Nephron progenitor cell (in vitro differentiated cells): ENCODE measurements at regions not wholly inside any gene's neighbourhood (a gene's known extent, or its start where the extent isn't known, plus 50 kb on each side); places are given as distances from the start of the nearest gene placed in this dataset.

Experiments used
- DNase-seq: peaks from one replicate; pipeline ENCODE4 v3.0.0; 2021
- H3K27ac Mint-ChIP-seq: 2 replicates; pipeline ENCODE4 v1.8.0; 2021; ENCODE audit warnings: mild to moderate bottlenecking, moderate library complexity, mixed read lengths
- H3K27me3 Mint-ChIP-seq: 2 replicates; pipeline ENCODE4 v1.8.0; 2021; ENCODE audit warnings: mild to moderate bottlenecking, low read depth, mixed read lengths; ENCODE audit not compliant: poor library complexity
- H3K36me3 Mint-ChIP-seq: 2 replicates; pipeline ENCODE4 v1.8.0; 2021; ENCODE audit warnings: low read depth, mixed read lengths
- H3K4me1 Mint-ChIP-seq: 2 replicates; pipeline ENCODE4 v1.8.0; 2021; ENCODE audit warnings: mixed read lengths
- H3K4me3 Mint-ChIP-seq: 2 replicates; pipeline ENCODE4 v1.8.0; 2021; ENCODE audit warnings: mild to moderate bottlenecking, moderate library complexity, mixed read lengths
- H3K9me3 Mint-ChIP-seq: 2 replicates; pipeline ENCODE4 v1.8.0; 2021; ENCODE audit warnings: mild to moderate bottlenecking, moderate library complexity, mixed read lengths
- CTCF ChIP-seq: fragments of 200-600 bp; sonication (generic); IDR thresholded peaks from 2 replicates; pipeline ENCODE4 v1.5.0; 2021; ENCODE audit warnings: antibody characterized with exemption

- Mint-ChIP-seq H3K9me3 (peaks cover 9% of the 10 kb centered on the region), H3K27me3 (peaks cover 3% of the 10 kb centered on the region), H3K4me3 (no peak overlapping the region), H3K27ac (peak overlapping the region; percentile 5), H3K36me3 (no peaks in the 10 kb centered on the region), H3K4me1 (peaks cover 41% of the 10 kb centered on the region)
- no peak for DNase-seq
- TF ChIP-seq CTCF: no peak
Observed at GRCh38 chr3:182182531-182182968, 470.8 kb downstream of the SOX2 start.

- no peak for DNase-seq
- Mint-ChIP-seq H3K27ac (no peak overlapping the region), H3K36me3 (no peaks in the 10 kb centered on the region), H3K4me3 (no peak overlapping the region), H3K9me3 (peaks cover 17% of the 10 kb centered on the region), H3K4me1 (peaks cover 31% of the 10 kb centered on the region), H3K27me3 (peaks cover 5% of the 10 kb centered on the region)
- no peak for TF ChIP-seq CTCF
Observed at GRCh38 chr3:182183716-182184430, 472.1 kb downstream of the SOX2 start.

- no peak for TF ChIP-seq CTCF
- H3K4me3 Mint-ChIP-seq: no peak overlapping the region
- H3K27ac Mint-ChIP-seq: no peak overlapping the region
- peaks cover 16% of the 10 kb centered on the region for H3K4me1 Mint-ChIP-seq
- H3K36me3 Mint-ChIP-seq: no peaks in the 10 kb centered on the region
- no peak for DNase-seq
- H3K27me3 Mint-ChIP-seq: peaks cover 2% of the 10 kb centered on the region
- H3K9me3 Mint-ChIP-seq: peaks cover 17% of the 10 kb centered on the region
Observed at GRCh38 chr3:182185313-182185712, 473.6 kb downstream of the SOX2 start.

- peaks cover 15% of the 10 kb centered on the region for H3K27me3 Mint-ChIP-seq
- peaks cover 7% of the 10 kb centered on the region for H3K4me1 Mint-ChIP-seq
- TF ChIP-seq CTCF: no peak
- no peaks in the 10 kb centered on the region for H3K36me3 Mint-ChIP-seq
- no peak overlapping the region for H3K27ac Mint-ChIP-seq
- peaks cover 20% of the 10 kb centered on the region for H3K9me3 Mint-ChIP-seq
- DNase-seq: no peak
- H3K4me3 Mint-ChIP-seq: no peak overlapping the region
Observed at GRCh38 chr3:182190056-182190455, 478.3 kb downstream of the SOX2 start.

GRCh38 chr3:182198345-182198744, 486.6 kb downstream of the SOX2 start:
- peaks cover 14% of the 10 kb centered on the region for H3K27me3 Mint-ChIP-seq
- no peak for DNase-seq
- no peak for TF ChIP-seq CTCF
- peaks cover 5% of the 10 kb centered on the region for H3K4me1 Mint-ChIP-seq
- H3K9me3 Mint-ChIP-seq: no peaks in the 10 kb centered on the region
- H3K27ac Mint-ChIP-seq: no peak overlapping the region
- H3K4me3 Mint-ChIP-seq: no peak overlapping the region
- no peaks in the 10 kb centered on the region for H3K36me3 Mint-ChIP-seq
